CD14-positive monocyte (primary cell): ENCODE measurements at regions not wholly inside any gene's neighbourhood (a gene's known extent, or its start where the extent isn't known, plus 50 kb on each side); places are given as distances from the start of the nearest gene placed in this dataset.
A peak's percentile ranks its signal among the peaks of the same experiment; 100 is the strongest.
"Not testable (repeated sequence)": the region's sequence is repeated elsewhere in the genome, so short reads cannot be mapped to it uniquely, and the experiment has no call there.

ENCODE experiments used
- DNase-seq, 3 donors: peaks; one replicate each; pipeline ENCODE4 v3.0.0-alpha.2; 2011 to 2022
- H2AFZ ChIP-seq: 2 replicates; pipeline ENCODE4 v1.6.0; 2012; ENCODE audit warnings: mild to moderate bottlenecking, low read depth, low read length, inconsistent platforms; ENCODE audit not compliant: insufficient read depth, poor library complexity, severe bottlenecking
- H3K27ac ChIP-seq, 2 donors: 1 replicate in 1 of 2; 2 replicates in 1 of 2; pipeline ENCODE4 v1.5.1; 2012 to 2013; ENCODE audit warnings: low read length in 2 of 2, control low read depth in 1 of 2, inconsistent platforms in 1 of 2, low read depth in 1 of 2, mild to moderate bottlenecking in 1 of 2
- H3K27me3 ChIP-seq, 2 donors: one replicate each; pipeline versions ENCODE4 v1.6.0 to v1.6.1; 2011 to 2013; ENCODE audit warnings: low read length in 2 of 2; ENCODE audit not compliant: control insufficient read depth in 2 of 2, insufficient read depth in 2 of 2
- H3K36me3 ChIP-seq, 2 donors: replicated peaks in 1 of 2; 1 replicate in 1 of 2; 2 replicates in 1 of 2; pipeline versions ENCODE4 v1.5.1 to v1.6.1; 2012 to 2013; ENCODE audit warnings: low read length in 2 of 2, control low read depth in 1 of 2, inconsistent platforms in 1 of 2, mild to moderate bottlenecking in 1 of 2; ENCODE audit not compliant: insufficient read depth in 2 of 2, control insufficient read depth in 1 of 2
- H3K4me1 ChIP-seq, 2 donors: 1 replicate in 1 of 2; 2 replicates in 1 of 2; pipeline versions ENCODE4 v1.5.1 to v1.6.1; 2012 to 2013; ENCODE audit warnings: low read length in 2 of 2, control low read depth in 1 of 2, inconsistent platforms in 1 of 2, mild to moderate bottlenecking in 1 of 2, moderate library complexity in 1 of 2; ENCODE audit not compliant: insufficient read depth in 2 of 2, control insufficient read depth in 1 of 2
- H3K4me2 ChIP-seq: replicated peaks from 2 replicates; pipeline ENCODE3; 2012; ENCODE audit warnings: low read length, moderate library complexity, mild to moderate bottlenecking; ENCODE audit not compliant: poor library complexity, severe bottlenecking; ENCODE audit errors: extremely low read depth
- H3K4me3 ChIP-seq, 3 experiments: fragments of 200-600 bp in 1 of 3; sonication (generic) in 1 of 3; replicated peaks in 1 of 3; 1 replicate in 2 of 3; 2 replicates in 1 of 3; pipeline ENCODE4 v1.5.1; 2011 to 2013; ENCODE audit warnings: low read length in 3 of 3, mild to moderate bottlenecking in 3 of 3, control low read depth in 2 of 3, low read depth in 2 of 3, inconsistent platforms in 1 of 3, moderate library complexity in 1 of 3
- H3K79me2 ChIP-seq: 2 replicates; pipeline ENCODE4 v1.6.0; 2012; ENCODE audit warnings: mild to moderate bottlenecking, control low read depth, inconsistent platforms, low read length, moderate library complexity; ENCODE audit not compliant: insufficient read depth
- H3K9ac ChIP-seq: 2 replicates; pipeline ENCODE4 v1.6.0; 2017; ENCODE audit warnings: low read length, mild to moderate bottlenecking; ENCODE audit not compliant: insufficient read depth, poor library complexity, severe bottlenecking
- H3K9me3 ChIP-seq, 2 donors: replicated peaks in 1 of 2; 1 replicate in 1 of 2; 2 replicates in 1 of 2; pipeline versions ENCODE4 v1.5.1 to v1.6.1; 2012 to 2013; ENCODE audit warnings: low read length in 2 of 2, control low read depth in 1 of 2; ENCODE audit not compliant: control insufficient read depth in 1 of 2, insufficient read depth in 1 of 2
- H4K20me1 ChIP-seq: 2 replicates; pipeline ENCODE4 v1.6.0; 2012; ENCODE audit warnings: mild to moderate bottlenecking, low read length, control low read depth, moderate library complexity; ENCODE audit not compliant: insufficient read depth
- H3K27ac Mint-ChIP-seq, 7 donors: one replicate each; pipeline ENCODE4 v1.8.0; 2020; ENCODE audit warnings: mild to moderate bottlenecking in 7 of 7, mixed read lengths in 7 of 7, moderate library complexity in 6 of 7, inconsistent platforms in 2 of 7
- H3K27me3 Mint-ChIP-seq, 3 donors: one replicate each; pipeline ENCODE4 v1.8.0; 2021 to 2022; ENCODE audit warnings: low read depth in 3 of 3, mild to moderate bottlenecking in 3 of 3, mixed read lengths in 3 of 3, moderate library complexity in 3 of 3, inconsistent platforms in 1 of 3
- H3K36me3 Mint-ChIP-seq, 2 donors: one replicate each; pipeline ENCODE4 v1.8.0; 2020; ENCODE audit warnings: mixed read lengths in 2 of 2, inconsistent platforms in 1 of 2, mild to moderate bottlenecking in 1 of 2
- H3K4me1 Mint-ChIP-seq: one replicate; pipeline ENCODE4 v1.8.0; 2020; ENCODE audit warnings: mild to moderate bottlenecking, mixed read lengths
- H3K4me3 Mint-ChIP-seq, 2 donors: one replicate each; pipeline ENCODE4 v1.8.0; 2020; ENCODE audit warnings: mild to moderate bottlenecking in 2 of 2, mixed read lengths in 2 of 2, moderate library complexity in 1 of 2
- H3K9me3 Mint-ChIP-seq, 7 donors: one replicate each; pipeline ENCODE4 v1.8.0; 2020 to 2022; ENCODE audit warnings: mixed read lengths in 7 of 7, mild to moderate bottlenecking in 6 of 7, moderate library complexity in 6 of 7, inconsistent platforms in 2 of 7
- CTCF ChIP-seq: fragments of 200-600 bp; IDR thresholded peaks from one replicate; pipeline ENCODE4 v1.8.0; 2022; ENCODE audit warnings: antibody characterized with exemption, mild to moderate bottlenecking
- WGBS: methylation state at CpG from one replicate; pipeline ENCODE4 v1.1.5; 2013; ENCODE audit warnings: missing lambda C conversion rate; ENCODE audit not compliant: insufficient coverage; 5-methylcytosine and 5-hydroxymethylcytosine counted together
- intact Hi-C, 2 donors: fragments of 100-400 bp; cut with micrococcal nuclease; formaldehyde crosslinking; loops; one replicate each; pipeline versions ENCODE4 v1.15.0 to v1.15.1; 2023

DNA sequence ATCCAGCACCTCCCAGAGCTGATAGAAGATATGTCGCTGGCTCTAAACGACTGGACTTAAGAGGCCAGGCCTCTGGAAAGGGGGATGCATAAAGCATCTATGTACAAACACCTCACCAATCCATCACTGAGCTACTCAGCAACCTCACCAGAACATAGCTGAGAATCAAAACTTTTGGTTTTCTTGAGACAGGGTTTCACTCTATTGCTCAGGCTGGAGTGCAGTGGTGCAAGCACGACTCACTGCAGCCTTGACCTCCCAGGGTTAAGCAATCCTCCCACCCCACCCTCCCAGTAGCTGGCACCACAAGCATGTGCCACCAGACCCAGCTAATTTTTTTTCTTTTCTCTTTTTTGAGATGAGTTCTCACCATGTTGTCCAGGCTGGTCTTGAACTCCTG, 62.9 kb upstream of the MSH6 start:
- Histone ChIP-seq H3K4me2 (no peak overlapping the region), H3K79me2 (no peaks in the 10 kb centered on the region), H3K27me3 (no peaks in the 10 kb centered on the region), H2AFZ (no peak overlapping the region), H4K20me1 (no peaks in the 10 kb centered on the region), H3K27ac (no peak overlapping the region), H3K36me3 (no peaks in the 10 kb centered on the region), H3K4me1 (peaks cover 4 to 6% of the 10 kb centered on the region in 2 donors), H3K9me3 (no peaks in the 10 kb centered on the region), H3K9ac (no peak overlapping the region), H3K4me3 (no peak overlapping the region)
- Mint-ChIP-seq H3K27me3 (peaks cover 0 to 9% (median 2%) of the 10 kb centered on the region in 3 donors), H3K27ac (peak overlapping the region in 2 of 7 donors; percentile 1 to 69), H3K4me3 (no peak overlapping the region), H3K36me3 (no peaks in the 10 kb centered on the region), H3K4me1 (peaks cover 16% of the 10 kb centered on the region), H3K9me3 (peaks cover 0 to 6% (median 3%) of the 10 kb centered on the region in 7 donors)
- intact Hi-C loops: no loop called here
- WGBS: no CpG with 5 or more reads among the region's 3 CpGs
- DNase-seq: peak in 2 of 3 donors; percentile 15 to 34
- TF ChIP-seq CTCF: no peak

GRCh38 chr2:47719099-47719498, 63.8 kb upstream of the MSH6 start:
- Histone ChIP-seq H3K4me1 (peaks cover 4 to 6% of the 10 kb centered on the region in 2 donors), H3K79me2 (no peaks in the 10 kb centered on the region), H4K20me1 (no peaks in the 10 kb centered on the region), H3K4me3 (no peak overlapping the region), H3K27ac (no peak overlapping the region), H3K4me2 (no peak overlapping the region), H3K27me3 (no peaks in the 10 kb centered on the region), H3K36me3 (no peaks in the 10 kb centered on the region), H3K9me3 (no peaks in the 10 kb centered on the region), H2AFZ (no peak overlapping the region), H3K9ac (no peak overlapping the region)
- peaks cover 0 to 9% (median 4%) of the 10 kb centered on the region in 7 donors for H3K9me3 Mint-ChIP-seq
- WGBS: no CpG with 5 or more reads among the region's 4 CpGs
- intact Hi-C loops: no loop called here
- peaks cover 2 to 9% (median 2%) of the 10 kb centered on the region in 3 donors for H3K27me3 Mint-ChIP-seq
- no peak overlapping the region for H3K27ac Mint-ChIP-seq
- peaks cover 12% of the 10 kb centered on the region for H3K4me1 Mint-ChIP-seq
- H3K4me3 Mint-ChIP-seq: no peak overlapping the region
- no peak for DNase-seq
- no peak for TF ChIP-seq CTCF
- H3K36me3 Mint-ChIP-seq: no peaks in the 10 kb centered on the region

DNA sequence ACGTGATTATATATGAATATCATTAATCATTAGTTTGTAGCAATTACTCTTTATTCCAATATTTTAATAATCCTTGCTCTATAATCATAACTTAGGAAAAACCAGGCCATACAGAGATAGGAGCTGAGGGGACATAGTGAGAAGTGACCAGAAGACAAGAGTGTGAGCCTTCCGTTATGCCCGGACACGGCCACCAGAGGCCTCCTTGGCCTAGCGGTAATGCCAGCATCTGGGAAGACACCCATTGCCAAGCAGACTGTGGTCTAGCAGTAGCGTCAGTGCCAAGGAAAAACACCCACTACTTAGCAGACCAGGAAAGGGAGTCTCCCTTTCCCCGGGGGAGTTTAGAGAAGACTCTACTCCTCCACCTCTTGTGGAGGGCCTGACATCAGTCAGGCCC, 66.6 kb upstream of the MSH6 start:
- H3K27me3 ChIP-seq, H3K27ac ChIP-seq, H3K27me3 Mint-ChIP-seq, DNase-seq, H3K4me3 ChIP-seq, H3K9me3 ChIP-seq, H2AFZ ChIP-seq, H3K9me3 Mint-ChIP-seq, H3K4me1 ChIP-seq, H3K4me3 Mint-ChIP-seq, H3K79me2 ChIP-seq, intact Hi-C loops, H3K4me2 ChIP-seq, H3K36me3 ChIP-seq, H3K9ac ChIP-seq, H4K20me1 ChIP-seq, H3K36me3 Mint-ChIP-seq: not testable (repeated sequence)
- Mint-ChIP-seq H3K27ac (peak overlapping the region in 1 of 7 donors; percentile 50), H3K4me1 (peaks cover 11% of the 10 kb centered on the region)
- 100% methylated on average over 3 of the region's 7 CpGs for WGBS
